PC-9 (cell line): ENCODE measurements at regions not wholly inside any gene's neighbourhood (a gene's known extent, or its start where the extent isn't known, plus 50 kb on each side); places are given as distances from the start of the nearest gene placed in this dataset.

Experiments
- BruUV-seq: library from RNA; stranded (reverse); fragments of 400-500 nt; replicated peaks from 2 replicates; lab custom pipeline; 2021; lab: Mats Ljungman, UMichigan
- CTCF ChIA-PET: fragments of 300-600 bp; sonication (Branson Sonifier 250); formaldehyde crosslinking; loops from one replicate; lab custom pipeline; 2022; ENCODE audit warnings: antibody characterized with exemption; lab: Charles Lee
- POLR2A ChIA-PET: fragments of 300-600 bp; sonication (Branson Sonifier 250); formaldehyde crosslinking; loops from one replicate; lab custom pipeline; 2022; ENCODE audit warnings: antibody characterized with exemption; ENCODE audit not compliant: unreplicated experiment; lab: Charles Lee
- DNase-seq, 2 experiments: peaks; one replicate each; pipeline versions ENCODE4 v3.0.0 to v3.0.0-alpha.2; 2015 to 2022; ENCODE audit warnings: mixed read lengths in 1 of 2
- H2AFZ ChIP-seq: fragments of 200-600 bp; sonication (generic); 2 replicates; pipeline ENCODE4 v1.8.1; 2017; ENCODE audit warnings: antibody characterized with exemption
- H3F3A ChIP-seq: fragments of 200-600 bp; sonication (generic); 2 replicates; pipeline ENCODE4 v1.8.1; 2017; ENCODE audit warnings: antibody characterized with exemption, mild to moderate bottlenecking, low read depth; ENCODE audit not compliant: insufficient read depth
- H3K27ac ChIP-seq: fragments of 200-600 bp; sonication (generic); 2 replicates; pipeline ENCODE4 v1.6.1; 2016; ENCODE audit warnings: mixed run types
- H3K27me3 ChIP-seq: fragments of 200-600 bp; sonication (generic); 2 replicates; pipeline ENCODE4 v1.6.1; 2016; ENCODE audit warnings: low read depth, mixed run types; ENCODE audit not compliant: insufficient read depth
- H3K36me3 ChIP-seq: fragments of 200-600 bp; sonication (generic); 2 replicates; pipeline ENCODE4 v1.6.1; 2016; ENCODE audit warnings: low read depth, mixed run types
- H3K4me1 ChIP-seq: fragments of 200-600 bp; sonication (generic); replicated peaks from 2 replicates; pipeline ENCODE4 v1.6.1; 2016; ENCODE audit warnings: mixed run types; ENCODE audit not compliant: insufficient read depth
- H3K4me2 ChIP-seq: fragments of 200-600 bp; sonication (generic); 2 replicates; pipeline ENCODE4 v1.6.1; 2017; ENCODE audit warnings: mixed run types
- H3K4me3 ChIP-seq: fragments of 200-600 bp; sonication (generic); 2 replicates; pipeline ENCODE4 v1.6.1; 2016; ENCODE audit warnings: mixed run types
- H3K79me2 ChIP-seq: fragments of 200-600 bp; sonication (generic); 2 replicates; pipeline ENCODE4 v1.6.1; 2017; ENCODE audit warnings: low read depth, mixed run types
- H3K9me2 ChIP-seq: fragments of 200-600 bp; sonication (generic); 2 replicates; pipeline ENCODE4 v1.8.1; 2017; ENCODE audit warnings: mild to moderate bottlenecking; ENCODE audit not compliant: insufficient read depth
- H3K9me3 ChIP-seq: fragments of 200-600 bp; sonication (generic); 2 replicates; pipeline ENCODE4 v1.8.1; 2016; ENCODE audit warnings: low read depth; ENCODE audit not compliant: insufficient read depth
- H4K20me1 ChIP-seq: fragments of 200-600 bp; sonication (generic); 2 replicates; pipeline ENCODE4 v1.8.1; 2017; ENCODE audit not compliant: insufficient read depth
- EZH2 ChIP-seq: fragments of 200-600 bp; sonication (generic); IDR thresholded peaks from 2 replicates; pipeline ENCODE4 v1.8.0; 2017; ENCODE audit warnings: antibody characterized with exemption, low read depth
- intact Hi-C: fragments of 100-400 bp; cut with micrococcal nuclease; formaldehyde crosslinking; loops from one replicate; pipeline ENCODE4 v1.10.0; 2022; ENCODE audit not compliant: unreplicated experiment
- TF ChIP-seq, protein P1 (sequence below): fragments of 200-600 bp; sonication (generic); conservative IDR thresholded peaks from 2 replicates; pipeline ENCODE4 v1.6.1; 2017; ENCODE audit warnings: mixed run types, antibody characterized with exemption, mild to moderate bottlenecking, moderate library complexity

GRCh38 chr1:59238333-59238934 lies 58.5 kb upstream of the FGGY start:
- Histone ChIP-seq H3K4me2 (no peak overlapping the region), H3K27me3 (no peaks in the 10 kb centered on the region), H3K36me3 (no peaks in the 10 kb centered on the region), H3K79me2 (no peaks in the 10 kb centered on the region), H2AFZ (no peak overlapping the region), H3K4me1 (no peaks in the 10 kb centered on the region), H3K9me2 (no peaks in the 10 kb centered on the region), H3F3A (no peaks in the 10 kb centered on the region), H3K27ac (no peak overlapping the region), H4K20me1 (no peaks in the 10 kb centered on the region), H3K9me3 (no peaks in the 10 kb centered on the region), H3K4me3 (no peak overlapping the region)
- no TSS peak for BruUV-seq
- intact Hi-C loops, result no loop called here
- POLR2A ChIA-PET, result no interaction called here
- no peak for DNase-seq
- TF ChIP-seq EZH2, result no peak
- CTCF ChIA-PET, result no interaction called here

- Histone ChIP-seq H3K4me3 (no peak overlapping the region), H3K79me2 (no peaks in the 10 kb centered on the region), H3K9me2 (no peaks in the 10 kb centered on the region), H2AFZ (no peak overlapping the region), H3K4me1 (no peaks in the 10 kb centered on the region), H3K9me3 (no peaks in the 10 kb centered on the region), H3K27me3 (no peaks in the 10 kb centered on the region), H3K4me2 (no peak overlapping the region), H3K27ac (no peak overlapping the region), H4K20me1 (no peaks in the 10 kb centered on the region), H3K36me3 (no peaks in the 10 kb centered on the region), H3F3A (no peaks in the 10 kb centered on the region)
- DNase-seq, result no peak
- intact Hi-C loops, result no loop called here
- no TSS peak for BruUV-seq
- POLR2A ChIA-PET, result no interaction called here
- TF ChIP-seq, protein P1, sequence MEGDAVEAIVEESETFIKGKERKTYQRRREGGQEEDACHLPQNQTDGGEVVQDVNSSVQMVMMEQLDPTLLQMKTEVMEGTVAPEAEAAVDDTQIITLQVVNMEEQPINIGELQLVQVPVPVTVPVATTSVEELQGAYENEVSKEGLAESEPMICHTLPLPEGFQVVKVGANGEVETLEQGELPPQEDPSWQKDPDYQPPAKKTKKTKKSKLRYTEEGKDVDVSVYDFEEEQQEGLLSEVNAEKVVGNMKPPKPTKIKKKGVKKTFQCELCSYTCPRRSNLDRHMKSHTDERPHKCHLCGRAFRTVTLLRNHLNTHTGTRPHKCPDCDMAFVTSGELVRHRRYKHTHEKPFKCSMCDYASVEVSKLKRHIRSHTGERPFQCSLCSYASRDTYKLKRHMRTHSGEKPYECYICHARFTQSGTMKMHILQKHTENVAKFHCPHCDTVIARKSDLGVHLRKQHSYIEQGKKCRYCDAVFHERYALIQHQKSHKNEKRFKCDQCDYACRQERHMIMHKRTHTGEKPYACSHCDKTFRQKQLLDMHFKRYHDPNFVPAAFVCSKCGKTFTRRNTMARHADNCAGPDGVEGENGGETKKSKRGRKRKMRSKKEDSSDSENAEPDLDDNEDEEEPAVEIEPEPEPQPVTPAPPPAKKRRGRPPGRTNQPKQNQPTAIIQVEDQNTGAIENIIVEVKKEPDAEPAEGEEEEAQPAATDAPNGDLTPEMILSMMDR, result no peak
- no peak for TF ChIP-seq EZH2
- CTCF ChIA-PET, result no interaction called here
Observed at GRCh38 chr1:59238993-59239392, 57.9 kb upstream of the FGGY start.

GRCh38 chr1:59241909-59242308 lies 55.0 kb upstream of the FGGY start:
- no peak overlapping the region for H2AFZ ChIP-seq
- no TSS peak for BruUV-seq
- POLR2A ChIA-PET, result no interaction called here
- H4K20me1 ChIP-seq, result no peaks in the 10 kb centered on the region
- H3K4me2 ChIP-seq, result no peak overlapping the region
- peaks cover 7% of the 10 kb centered on the region; the same call in 1 of the 2 replicates for H3K9me3 ChIP-seq
- H3K4me3 ChIP-seq, result no peak overlapping the region
- no peaks in the 10 kb centered on the region for H3K4me1 ChIP-seq
- no peaks in the 10 kb centered on the region for H3K9me2 ChIP-seq
- no peak for DNase-seq
- H3K79me2 ChIP-seq, result no peaks in the 10 kb centered on the region
- no peaks in the 10 kb centered on the region for H3K36me3 ChIP-seq
- no peaks in the 10 kb centered on the region for H3F3A ChIP-seq
- intact Hi-C loops, result no loop called here
- no peak overlapping the region for H3K27ac ChIP-seq
- TF ChIP-seq, protein P1, result no peak
- no peak for TF ChIP-seq EZH2
- CTCF ChIA-PET, result no interaction called here
- H3K27me3 ChIP-seq, result no peaks in the 10 kb centered on the region

DNA sequence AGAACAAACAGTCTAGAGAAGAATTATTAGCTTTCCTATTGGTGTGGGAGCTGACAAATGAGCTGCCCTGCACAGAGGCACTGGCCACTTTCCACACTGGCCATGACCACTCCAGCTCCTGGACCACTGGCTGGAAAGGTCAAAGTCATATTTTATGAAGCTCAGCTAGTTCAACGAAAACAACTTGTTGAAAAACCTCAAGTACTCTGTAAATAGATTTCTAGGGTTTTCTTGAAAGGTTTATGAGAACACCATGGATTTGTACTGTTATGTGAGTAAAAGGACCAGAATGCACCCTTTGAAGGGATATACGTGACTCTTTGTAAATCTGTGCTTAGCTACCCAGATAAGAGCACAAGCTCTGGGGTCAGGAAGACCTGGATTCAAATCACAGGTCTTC lies 54.5 kb upstream of the FGGY start:
- Histone ChIP-seq H3K4me2 (no peak overlapping the region), H3K79me2 (no peaks in the 10 kb centered on the region), H2AFZ (no peak overlapping the region), H3F3A (no peaks in the 10 kb centered on the region), H3K36me3 (no peaks in the 10 kb centered on the region), H3K9me3 (peaks cover 12% of the 10 kb centered on the region; the same call in 1 of the 2 replicates), H4K20me1 (no peaks in the 10 kb centered on the region), H3K4me3 (no peak overlapping the region), H3K27me3 (no peaks in the 10 kb centered on the region), H3K27ac (no peak overlapping the region), H3K9me2 (no peaks in the 10 kb centered on the region), H3K4me1 (no peaks in the 10 kb centered on the region)
- ChIA-PET CTCF (no interaction called here), POLR2A (no interaction called here)
- no TSS peak for BruUV-seq
- intact Hi-C loops, result no loop called here
- no peak for DNase-seq
- no peak for TF ChIP-seq EZH2
- TF ChIP-seq, protein P1, result no peak
